IMR-90 (cell line): ENCODE measurements at regions not wholly inside any gene's neighbourhood (a gene's known extent, or its start where the extent isn't known, plus 50 kb on each side); places are given as distances from the start of the nearest gene placed in this dataset.

ENCODE experiments used
- ATAC-seq: fragments of 200-7000 bp; cut with Tn5 transposase; 2 replicates; pipeline ENCODE4 v1.9.1; 2020; ENCODE audit warnings: low read depth, mild to moderate bottlenecking, moderate library complexity
- BruUV-seq: library from RNA; stranded (reverse); fragments of 400-500 nt; replicated peaks from 2 replicates; lab custom pipeline; 2021; lab: Mats Ljungman, UMichigan
- CTCF ChIA-PET: fragments of 300-600 bp; formaldehyde crosslinking; extraction: SDS; loops from one replicate; lab custom pipeline; 2021; ENCODE audit warnings: antibody characterized with exemption; lab: Yijun Ruan, JAX
- POLR2A ChIA-PET: fragments of 300-600 bp; sonication (Branson Sonifier 250); formaldehyde crosslinking; loops from one replicate; lab custom pipeline; 2022; ENCODE audit warnings: antibody characterized with exemption; ENCODE audit not compliant: unreplicated experiment; lab: Charles Lee
- DNase-seq: peaks from one replicate; pipeline ENCODE4 v3.0.0; 2013
- H2AFZ ChIP-seq: replicated peaks from 2 replicates; pipeline ENCODE3; 2013; ENCODE audit warnings: low read length, mild to moderate bottlenecking; ENCODE audit not compliant: poor library complexity
- H2AK5ac ChIP-seq: 2 replicates; pipeline ENCODE4 v1.6.1; 2013; ENCODE audit warnings: low read depth, low read length, inconsistent platforms
- H2AK9ac ChIP-seq: replicated peaks from 2 replicates; pipeline ENCODE3; 2013; ENCODE audit warnings: mild to moderate bottlenecking, low read depth, low read length, moderate library complexity; ENCODE audit not compliant: poor library complexity
- H2BK120ac ChIP-seq: 2 replicates; pipeline ENCODE4 v1.6.1; 2013; ENCODE audit warnings: low read depth, low read length, inconsistent platforms
- H2BK15ac ChIP-seq: 3 replicates; pipeline ENCODE4 v1.6.1; 2013; ENCODE audit warnings: low read depth, low read length, inconsistent platforms
- H2BK20ac ChIP-seq: 2 replicates; pipeline ENCODE4 v1.6.1; 2013; ENCODE audit warnings: low read depth, mild to moderate bottlenecking, inconsistent platforms, low read length, moderate library complexity
- H2BK5ac ChIP-seq: 2 replicates; pipeline ENCODE4 v1.6.1; 2013; ENCODE audit warnings: mild to moderate bottlenecking, low read depth, low read length, inconsistent platforms; ENCODE audit not compliant: poor library complexity, severe bottlenecking
- H3K14ac ChIP-seq: replicated peaks from 2 replicates; pipeline ENCODE4 v1.6.1; 2013; ENCODE audit warnings: low read depth, low read length, inconsistent platforms
- H3K18ac ChIP-seq: 2 replicates; pipeline ENCODE4 v1.6.1; 2013; ENCODE audit warnings: low read depth, low read length, control low read depth
- H3K23ac ChIP-seq: 2 replicates; pipeline ENCODE4 v1.6.1; 2013; ENCODE audit warnings: low read depth, low read length, inconsistent platforms
- H3K27ac ChIP-seq: 2 replicates; pipeline ENCODE4 v1.5.1; 2013; ENCODE audit warnings: mild to moderate bottlenecking, control low read depth, low read length; ENCODE audit not compliant: insufficient read depth
- H3K27me3 ChIP-seq: 2 replicates; pipeline ENCODE4 v1.6.1; 2013; ENCODE audit warnings: low read length; ENCODE audit not compliant: control insufficient read depth, insufficient read depth
- H3K36me3 ChIP-seq: 2 replicates; pipeline ENCODE4 v1.6.1; 2013; ENCODE audit warnings: low read length, mixed read lengths; ENCODE audit not compliant: control insufficient read depth, insufficient read depth
- H3K4ac ChIP-seq: 2 replicates; pipeline ENCODE4 v1.6.1; 2013; ENCODE audit warnings: low read depth, low read length, inconsistent platforms
- H3K4me1 ChIP-seq: 2 replicates; pipeline ENCODE4 v1.6.1; 2013; ENCODE audit warnings: low read length, mixed read lengths; ENCODE audit not compliant: control insufficient read depth, insufficient read depth
- H3K4me2 ChIP-seq: 2 replicates; pipeline ENCODE4 v1.6.1; 2013; ENCODE audit warnings: low read depth, mild to moderate bottlenecking, control low read depth, low read length, moderate library complexity
- H3K4me3 ChIP-seq: 2 replicates; pipeline ENCODE4 v1.5.1; 2013; ENCODE audit warnings: low read depth, mild to moderate bottlenecking, control low read depth, low read length, moderate library complexity; ENCODE audit not compliant: insufficient read depth
- H3K56ac ChIP-seq: 2 replicates; pipeline ENCODE4 v1.6.1; 2013; ENCODE audit warnings: low read length, inconsistent platforms; ENCODE audit not compliant: insufficient read depth; ENCODE audit errors: extremely low read depth
- H3K79me1 ChIP-seq, 2 experiments: 2 replicates each; pipeline ENCODE4 v1.6.1; 2013; ENCODE audit warnings: low read length in 2 of 2, inconsistent platforms in 1 of 2, low read depth in 1 of 2
- H3K9ac ChIP-seq: 2 replicates; pipeline ENCODE4 v1.6.1; 2013; ENCODE audit warnings: low read depth, low read length, control low read depth
- H3K9me1 ChIP-seq: 2 replicates; pipeline ENCODE4 v1.6.1; 2013; ENCODE audit warnings: low read length, inconsistent platforms; ENCODE audit not compliant: insufficient read depth
- H3K9me3 ChIP-seq: 2 replicates; pipeline ENCODE4 v1.6.1; 2013; ENCODE audit warnings: low read length; ENCODE audit not compliant: control insufficient read depth, insufficient read depth
- H4K20me1 ChIP-seq: 2 replicates; pipeline ENCODE4 v1.6.1; 2013; ENCODE audit warnings: low read length, inconsistent platforms; ENCODE audit not compliant: insufficient read depth
- H4K5ac ChIP-seq: 2 replicates; pipeline ENCODE4 v1.6.1; 2013; ENCODE audit warnings: mild to moderate bottlenecking, low read depth, low read length, control low read depth
- H4K8ac ChIP-seq, 2 experiments: 2 replicates each; pipeline ENCODE4 v1.6.1; 2013; ENCODE audit warnings: low read depth in 2 of 2, low read length in 2 of 2, control low read depth in 1 of 2, inconsistent platforms in 1 of 2
- H4K91ac ChIP-seq: 2 replicates; pipeline ENCODE4 v1.6.1; 2013; ENCODE audit warnings: low read depth, low read length, inconsistent platforms; ENCODE audit not compliant: insufficient read depth
- BHLHE40 ChIP-seq: fragments of 150-350 bp; IDR thresholded peaks from 2 replicates; pipeline ENCODE4 v1.6.1; 2016; ENCODE audit warnings: mild to moderate bottlenecking, low read depth, low read length
- CEBPB ChIP-seq: IDR thresholded peaks from 2 replicates; pipeline ENCODE4 v1.6.1; 2012; ENCODE audit warnings: low read depth, low read length, improper control_type of control experiment
- CHD1 ChIP-seq: IDR thresholded peaks from 2 replicates; pipeline ENCODE4 v1.6.1; 2012; ENCODE audit warnings: low read depth, low read length, improper control_type of control experiment
- FOS ChIP-seq: fragments of 150-350 bp; IDR thresholded peaks from 2 replicates; pipeline ENCODE4 v1.6.1; 2016; ENCODE audit warnings: low read depth, low read length
- MAFK ChIP-seq: IDR thresholded peaks from 2 replicates; pipeline ENCODE4 v1.6.1; 2012; ENCODE audit warnings: low read depth, low read length, improper control_type of control experiment
- MAZ ChIP-seq: IDR thresholded peaks from 2 replicates; pipeline ENCODE4 v1.6.1; 2012; ENCODE audit warnings: low read depth, mild to moderate bottlenecking, low read length, improper control_type of control experiment, moderate library complexity, borderline replicate concordance
- MXI1 ChIP-seq: IDR thresholded peaks from 2 replicates; pipeline ENCODE4 v1.6.1; 2012; ENCODE audit warnings: low read depth, mild to moderate bottlenecking, low read length, moderate library complexity, borderline replicate concordance
- NFE2L2 ChIP-seq: fragments of 150-350 bp; IDR thresholded peaks from 2 replicates; pipeline ENCODE4 v1.6.1; 2016; ENCODE audit warnings: low read depth, mild to moderate bottlenecking, low read length
- POLR2A ChIP-seq: IDR thresholded peaks from 2 replicates; pipeline ENCODE4 v1.6.1; 2012; ENCODE audit warnings: mild to moderate bottlenecking, low read depth, low read length
- RAD21 ChIP-seq: IDR thresholded peaks from 2 replicates; pipeline ENCODE4 v1.6.1; 2012; ENCODE audit warnings: low read length, improper control_type of control experiment
- RCOR1 ChIP-seq: IDR thresholded peaks from 2 replicates; pipeline ENCODE4 v1.6.1; 2012; ENCODE audit warnings: mild to moderate bottlenecking, low read length, improper control_type of control experiment; ENCODE audit not compliant: insufficient replicate concordance
- RFX5 ChIP-seq: IDR thresholded peaks from 2 replicates; pipeline ENCODE4 v1.8.0; 2012; ENCODE audit warnings: low read depth, mild to moderate bottlenecking, low read length, moderate library complexity
- SMC3 ChIP-seq: fragments of 150-350 bp; IDR thresholded peaks from 2 replicates; pipeline ENCODE4 v1.6.1; 2016; ENCODE audit warnings: low read depth, mild to moderate bottlenecking, antibody characterized with exemption, low read length, moderate library complexity
- WGBS, 2 experiments: methylation state at CpG; one replicate each; pipeline versions ENCODE4 v1.1.5 to v1.1.7; 2013; ENCODE audit warnings: missing lambda C conversion rate in 2 of 2; ENCODE audit not compliant: insufficient read length in 1 of 2; ENCODE audit errors: extremely low coverage in 2 of 2; 5-methylcytosine and 5-hydroxymethylcytosine counted together
- dilution Hi-C: fragments of 300-500 bp; cut with HindIII; formaldehyde crosslinking; loops from one replicate; pipeline ENCODE4 v1.14.3; 2018; ENCODE audit warnings: low sequenced_read_pairs; ENCODE audit not compliant: unreplicated experiment
- in situ Hi-C: fragments of 300-500 bp; cut with MboI; formaldehyde crosslinking; loops from 3 replicates; pipeline ENCODE4 v1.14.3; 2019; ENCODE audit warnings: low sequenced_read_pairs, inconsistent platforms, mixed read lengths
- intact Hi-C: fragments of 100-400 bp; cut with micrococcal nuclease; formaldehyde crosslinking; loops from 2 replicates; pipeline ENCODE4 v1.10.0; 2022
- TF ChIP-seq, protein P1 (sequence below): fragments of 150-350 bp; IDR thresholded peaks from 2 replicates; pipeline ENCODE4 v1.6.1; 2017; ENCODE audit warnings: mild to moderate bottlenecking, antibody characterized with exemption, low read length, low read depth
- TF ChIP-seq, protein P2 (sequence below): conservative IDR thresholded peaks from 2 replicates; pipeline ENCODE4 v1.5.1; 2012; ENCODE audit warnings: mild to moderate bottlenecking, low read depth, low read length, improper control_type of control experiment
- TF ChIP-seq, protein P3 (sequence below): fragments of 150-350 bp; IDR thresholded peaks from 2 replicates; pipeline ENCODE4 v1.6.1; 2016; ENCODE audit warnings: low read depth, mild to moderate bottlenecking, low read length, moderate library complexity, borderline replicate concordance

DNA sequence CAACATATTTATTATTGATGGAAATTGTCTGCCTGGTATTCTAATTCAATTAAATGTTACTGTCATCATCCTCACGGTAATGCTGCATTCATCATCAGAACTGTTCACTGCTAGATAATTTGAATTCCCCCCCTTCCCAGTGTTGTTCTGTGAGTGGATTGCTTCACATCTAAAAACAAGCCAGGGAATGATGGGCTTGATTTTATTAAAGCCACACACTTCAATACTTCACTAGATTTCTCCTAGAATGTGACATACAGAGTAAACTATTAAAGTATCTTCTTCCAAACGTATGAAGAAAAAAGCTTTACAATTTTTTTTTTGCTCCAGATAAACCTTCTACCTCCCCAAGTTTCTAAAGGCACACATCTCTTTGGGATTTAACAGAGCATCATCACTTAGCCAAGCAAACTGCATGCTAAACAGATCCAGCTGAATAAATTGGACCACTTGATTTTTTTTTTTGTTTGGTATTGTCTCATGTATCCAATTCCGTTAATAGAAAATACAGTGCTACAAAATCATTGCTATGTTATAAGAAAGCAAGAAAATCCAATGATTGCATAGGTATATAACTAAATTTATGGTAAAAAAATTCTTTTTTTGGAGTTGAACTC, 692.4 kb downstream of the MTRR start:
- BruUV-seq, result no TSS peak
- CTCF ChIA-PET, result no interaction called here
- no peak for ATAC-seq

More for the DNA sequence above, 692.4 kb downstream of the MTRR start:
- Histone ChIP-seq H4K20me1 (no peaks in the 10 kb centered on the region), H2AK5ac (no peak overlapping the region), H3K9me1 (no peaks in the 10 kb centered on the region), H3K23ac (no peak overlapping the region), H3K4ac (no peak overlapping the region), H3K27me3 (no peaks in the 10 kb centered on the region), H3K9me3 (no peaks in the 10 kb centered on the region), H3K4me3 (no peak overlapping the region), H2BK15ac (no peak overlapping the region), H2BK20ac (no peak overlapping the region), H2BK5ac (no peak overlapping the region), H3K27ac (no peak overlapping the region), H3K9ac (no peak overlapping the region), H3K18ac (no peak overlapping the region), H4K5ac (no peak overlapping the region), H3K14ac (no peak overlapping the region), H4K91ac (no peak overlapping the region), H4K8ac (no peak overlapping the region), H3K4me1 (no peaks in the 10 kb centered on the region), H2AK9ac (no peak overlapping the region), H3K36me3 (no peaks in the 10 kb centered on the region), H3K56ac (no peak overlapping the region), H2BK120ac (no peak overlapping the region), H2AFZ (no peak overlapping the region), H3K79me1 (no peaks in the 10 kb centered on the region), H3K4me2 (no peak overlapping the region)
- POLR2A ChIA-PET, result no interaction called here
- WGBS, 2 experiments, result 20% methylated on average over 1 of the region's 3 CpGs; no CpG with 5 or more reads in 1 of the 2 experiments
- intact Hi-C loops (no loop called here), in situ Hi-C loops (no loop called here), dilution Hi-C loops (no loop called here)
- DNase-seq, result no peak
- TF ChIP-seq FOS (no peak), MAZ (no peak), MXI1 (no peak), MAFK (no peak), RAD21 (no peak), RFX5 (no peak), SMC3 (no peak), CHD1 (no peak), RCOR1 (no peak), CEBPB (no peak), NFE2L2 (no peak), POLR2A (no peak), BHLHE40 (no peak)
- TF ChIP-seq, protein P1, sequence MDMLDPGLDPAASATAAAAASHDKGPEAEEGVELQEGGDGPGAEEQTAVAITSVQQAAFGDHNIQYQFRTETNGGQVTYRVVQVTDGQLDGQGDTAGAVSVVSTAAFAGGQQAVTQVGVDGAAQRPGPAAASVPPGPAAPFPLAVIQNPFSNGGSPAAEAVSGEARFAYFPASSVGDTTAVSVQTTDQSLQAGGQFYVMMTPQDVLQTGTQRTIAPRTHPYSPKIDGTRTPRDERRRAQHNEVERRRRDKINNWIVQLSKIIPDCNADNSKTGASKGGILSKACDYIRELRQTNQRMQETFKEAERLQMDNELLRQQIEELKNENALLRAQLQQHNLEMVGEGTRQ, result no peak
- TF ChIP-seq, protein P2, sequence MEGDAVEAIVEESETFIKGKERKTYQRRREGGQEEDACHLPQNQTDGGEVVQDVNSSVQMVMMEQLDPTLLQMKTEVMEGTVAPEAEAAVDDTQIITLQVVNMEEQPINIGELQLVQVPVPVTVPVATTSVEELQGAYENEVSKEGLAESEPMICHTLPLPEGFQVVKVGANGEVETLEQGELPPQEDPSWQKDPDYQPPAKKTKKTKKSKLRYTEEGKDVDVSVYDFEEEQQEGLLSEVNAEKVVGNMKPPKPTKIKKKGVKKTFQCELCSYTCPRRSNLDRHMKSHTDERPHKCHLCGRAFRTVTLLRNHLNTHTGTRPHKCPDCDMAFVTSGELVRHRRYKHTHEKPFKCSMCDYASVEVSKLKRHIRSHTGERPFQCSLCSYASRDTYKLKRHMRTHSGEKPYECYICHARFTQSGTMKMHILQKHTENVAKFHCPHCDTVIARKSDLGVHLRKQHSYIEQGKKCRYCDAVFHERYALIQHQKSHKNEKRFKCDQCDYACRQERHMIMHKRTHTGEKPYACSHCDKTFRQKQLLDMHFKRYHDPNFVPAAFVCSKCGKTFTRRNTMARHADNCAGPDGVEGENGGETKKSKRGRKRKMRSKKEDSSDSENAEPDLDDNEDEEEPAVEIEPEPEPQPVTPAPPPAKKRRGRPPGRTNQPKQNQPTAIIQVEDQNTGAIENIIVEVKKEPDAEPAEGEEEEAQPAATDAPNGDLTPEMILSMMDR, result no peak
- TF ChIP-seq, protein P3, sequence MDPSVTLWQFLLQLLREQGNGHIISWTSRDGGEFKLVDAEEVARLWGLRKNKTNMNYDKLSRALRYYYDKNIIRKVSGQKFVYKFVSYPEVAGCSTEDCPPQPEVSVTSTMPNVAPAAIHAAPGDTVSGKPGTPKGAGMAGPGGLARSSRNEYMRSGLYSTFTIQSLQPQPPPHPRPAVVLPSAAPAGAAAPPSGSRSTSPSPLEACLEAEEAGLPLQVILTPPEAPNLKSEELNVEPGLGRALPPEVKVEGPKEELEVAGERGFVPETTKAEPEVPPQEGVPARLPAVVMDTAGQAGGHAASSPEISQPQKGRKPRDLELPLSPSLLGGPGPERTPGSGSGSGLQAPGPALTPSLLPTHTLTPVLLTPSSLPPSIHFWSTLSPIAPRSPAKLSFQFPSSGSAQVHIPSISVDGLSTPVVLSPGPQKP, result no peak
